Effector CD4-positive, alpha-beta T cell (primary cell): ENCODE measurements at regions not wholly inside any gene's neighbourhood (a gene's known extent, or its start where the extent isn't known, plus 50 kb on each side); places are given as distances from the start of the nearest gene placed in this dataset.

Source experiments
- DNase-seq: peaks from one replicate; pipeline ENCODE4 v3.0.0-alpha.2; 2020

DNA sequence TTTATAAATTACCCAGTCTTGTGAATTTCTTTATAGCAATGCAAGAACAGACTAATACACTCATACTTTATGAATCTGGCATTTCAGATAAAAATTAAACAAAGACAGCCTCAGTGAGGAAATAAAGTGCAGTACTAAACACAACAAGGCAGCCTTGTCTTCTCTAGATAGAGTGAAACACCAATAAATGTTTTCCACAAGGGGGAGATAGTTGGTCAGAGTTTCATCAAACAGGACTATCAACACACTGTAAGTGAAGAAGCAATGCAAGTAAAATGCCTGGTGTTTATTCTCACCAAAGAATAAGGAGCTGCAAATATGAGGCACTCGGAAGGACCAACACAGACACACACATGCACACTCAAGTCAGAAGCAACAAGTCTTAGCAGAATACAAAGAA, 62.8 kb downstream of the FAM9B start:
- no peak for DNase-seq

GRCh38 chrX:8969378-8969777, 64.5 kb downstream of the FAM9B start:
- no peak for DNase-seq

DNA sequence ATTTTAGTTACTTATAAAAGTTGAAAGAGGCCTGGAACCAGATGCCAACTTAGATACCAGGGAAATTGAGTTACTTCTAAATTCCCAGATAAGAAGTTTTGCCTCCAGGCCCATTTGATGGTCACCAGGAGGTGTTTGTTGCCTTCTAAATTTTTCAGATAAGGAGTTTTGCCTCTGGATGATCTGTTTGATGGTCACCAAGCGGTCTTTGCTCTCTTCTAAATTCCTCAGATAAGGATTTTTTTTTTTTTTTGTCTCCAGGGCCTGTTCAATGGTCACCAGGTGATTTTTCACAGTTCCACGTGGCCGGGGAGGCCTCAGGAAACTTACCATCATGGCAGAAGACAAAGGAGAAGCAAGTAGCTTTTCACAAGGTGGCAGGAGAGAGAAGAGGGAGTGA, 66.5 kb downstream of the FAM9B start:
- DNase-seq: no peak

DNA sequence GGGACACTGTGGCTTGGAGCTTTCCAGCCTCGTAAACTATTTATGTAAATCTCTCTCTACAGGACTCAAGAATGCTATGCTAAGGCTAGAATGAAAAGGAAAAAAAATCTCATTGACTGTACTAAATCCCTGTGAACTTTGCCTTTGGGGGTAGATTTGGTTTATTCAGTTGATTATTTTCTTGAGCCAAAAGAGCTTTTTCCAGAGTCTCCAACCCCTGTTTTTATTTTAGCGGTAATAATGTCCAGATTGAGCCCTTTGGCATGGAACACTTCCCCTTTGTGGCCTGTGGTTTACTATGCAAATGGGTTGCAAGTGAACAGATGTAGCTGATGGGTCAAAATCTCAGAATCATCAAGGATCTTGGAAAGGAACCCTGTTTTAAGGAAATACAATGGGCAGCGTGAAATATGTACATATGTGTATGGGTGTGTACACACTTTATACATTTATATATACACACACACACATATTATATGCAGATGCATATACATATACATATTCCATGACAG, 72.9 kb downstream of the FAM9B start:
- DNase-seq: no peak

GRCh38 chrX:8955511-8955910, 78.4 kb downstream of the FAM9B start:
- DNase-seq: no peak

DNA sequence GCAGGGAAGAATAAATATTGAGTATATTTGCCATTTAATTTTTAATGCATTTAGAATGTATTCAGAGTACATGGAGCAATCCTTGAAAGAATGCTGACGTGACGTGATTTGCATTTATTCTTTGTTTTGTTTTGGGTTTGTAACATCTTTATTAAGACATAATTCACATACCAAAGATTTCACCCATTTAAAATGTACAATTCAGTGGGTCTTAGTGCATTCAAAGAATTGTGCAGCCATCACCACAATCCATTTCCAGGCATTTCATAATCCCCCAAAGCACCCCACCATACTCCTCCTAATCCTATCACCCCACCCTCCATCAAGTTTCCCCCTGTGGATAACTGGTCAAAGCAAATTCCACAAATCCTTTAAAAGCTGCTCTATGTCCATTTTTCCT, 87.4 kb downstream of the FAM9B start:
- no peak for DNase-seq

DNA sequence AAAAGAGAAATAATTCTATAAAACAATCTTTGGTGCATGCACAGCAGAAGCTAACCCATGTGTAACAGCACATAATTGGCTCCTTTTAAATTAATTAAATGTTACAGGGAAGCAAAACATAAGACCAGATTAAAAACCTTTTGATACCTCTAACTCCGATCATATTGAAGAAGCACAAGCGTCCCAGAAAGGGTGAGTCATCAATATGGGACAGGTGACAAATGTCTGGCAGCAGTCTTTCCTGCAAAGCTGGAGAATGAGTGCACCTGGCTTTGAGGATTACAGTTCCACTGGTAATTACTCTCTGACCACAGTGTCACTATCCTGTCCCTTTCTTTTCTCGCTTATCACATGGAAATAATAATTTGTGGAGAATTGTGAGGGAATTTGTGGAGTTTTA, 94.6 kb downstream of the FAM9B start:
- no peak for DNase-seq

GRCh38 chrX:8927701-8928100, 106.2 kb downstream of the FAM9B start:
- no peak for DNase-seq

DNA sequence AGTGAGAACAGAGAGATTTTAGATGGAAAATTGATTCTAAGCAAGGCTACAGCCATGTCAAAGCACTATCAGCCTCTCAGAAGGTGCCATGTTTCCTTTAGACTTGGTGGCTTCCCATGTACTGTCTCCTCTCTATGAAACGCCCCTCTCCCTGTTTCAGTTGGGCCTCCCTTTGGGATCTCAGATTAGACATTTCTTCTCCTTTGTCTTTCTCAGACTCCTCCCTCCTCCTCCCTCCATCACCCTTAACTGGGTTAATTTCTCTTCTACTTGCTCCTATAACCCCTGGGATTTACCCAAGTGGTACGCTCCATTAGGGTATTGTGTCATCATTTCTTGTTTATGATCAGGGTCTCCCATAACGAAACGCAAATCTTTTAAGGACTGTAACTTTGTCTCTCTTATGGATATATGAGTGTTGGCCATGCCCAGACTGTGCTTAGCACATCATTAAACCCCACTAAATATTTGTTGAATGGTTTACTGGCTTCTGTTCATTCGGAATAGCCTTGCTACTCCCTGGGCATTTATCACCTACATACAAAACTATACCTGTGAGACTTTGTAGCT, 106.8 kb downstream of the FAM9B start:
- DNase-seq: no peak

- DNase-seq: no peak
These were observed 112.3 kb downstream of the FAM9B start for GRCh38 chrX:8921615-8922014.

DNA sequence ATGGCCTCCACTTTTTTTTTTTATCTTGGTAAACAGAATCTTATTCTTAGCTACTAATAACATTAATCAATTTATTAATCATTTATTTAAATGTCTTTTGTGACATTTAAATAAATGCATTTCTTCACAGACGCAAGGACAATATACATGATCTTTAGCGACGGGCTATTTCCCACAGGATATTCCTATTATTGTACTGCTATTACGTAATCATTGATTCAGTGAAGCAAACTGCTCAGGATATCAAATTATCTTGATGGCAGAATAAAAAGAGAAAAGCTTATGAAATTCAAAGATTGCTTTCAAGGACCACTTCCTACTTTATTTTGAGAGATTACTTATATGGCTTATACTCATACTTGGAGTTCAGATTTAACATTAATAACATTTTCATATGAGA, 114.1 kb downstream of the FAM9B start:
- DNase-seq: no peak

- DNase-seq: no peak
These were observed 115.5 kb upstream of the FAM9A start for GRCh38 chrX:8916697-8917096.

DNA sequence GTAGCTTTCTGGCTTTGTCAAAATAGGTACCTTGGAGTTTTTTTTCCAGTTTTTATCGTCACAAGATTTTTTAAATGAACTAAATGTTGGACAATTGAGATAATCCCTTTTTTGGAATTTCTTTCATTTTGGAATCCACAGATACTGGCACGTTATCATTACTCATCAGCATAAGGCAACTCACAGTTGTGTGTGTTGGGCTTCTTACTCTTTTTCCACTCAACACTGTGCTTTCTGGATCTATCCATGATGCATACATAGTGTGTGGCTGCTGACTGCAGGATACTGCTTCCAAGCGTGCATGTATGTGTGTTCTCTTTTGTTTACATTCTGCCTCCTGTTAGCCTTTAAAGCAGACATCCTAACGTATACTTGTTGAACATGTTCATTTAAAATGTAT, 113.5 kb upstream of the FAM9A start:
- DNase-seq: no peak

DNA sequence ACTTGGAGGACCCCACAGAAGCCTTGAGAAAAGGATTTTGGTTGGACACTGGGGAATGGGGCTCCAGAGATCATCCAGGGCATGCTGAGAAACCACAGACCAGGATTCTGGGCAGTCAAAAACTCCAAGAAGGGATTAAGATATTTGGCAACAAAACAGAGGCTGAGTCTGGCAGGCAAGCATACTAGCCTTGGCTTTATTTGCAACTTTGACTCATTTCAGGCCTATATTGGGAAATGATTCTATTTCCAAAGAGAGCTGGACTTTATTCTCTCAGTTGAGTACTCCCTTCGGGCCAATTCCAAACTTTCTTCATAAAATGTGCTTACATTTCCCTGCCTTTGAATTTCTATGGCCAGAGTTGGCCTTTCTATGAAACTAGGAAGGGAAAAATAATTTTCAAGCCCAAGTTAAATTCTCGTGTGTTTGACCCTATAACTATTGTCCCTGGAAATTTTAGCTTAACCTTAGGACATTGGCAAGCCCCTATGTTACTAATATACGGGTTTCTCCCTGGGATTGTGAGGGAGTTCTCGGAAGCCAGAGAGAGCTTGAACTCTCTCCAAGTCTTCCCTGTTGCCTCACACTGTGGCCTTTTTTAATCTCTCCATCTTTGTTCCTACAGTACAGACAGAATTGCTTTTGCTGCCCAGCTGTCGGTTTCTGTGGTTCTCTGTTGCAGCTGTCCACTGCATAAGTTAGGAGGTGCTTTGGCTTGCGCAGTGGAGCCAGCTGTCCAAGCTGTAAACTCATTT, 112.6 kb upstream of the FAM9A start:
- DNase-seq: no peak

- DNase-seq: no peak
These were observed 106.5 kb upstream of the FAM9A start for GRCh38 chrX:8907688-8908087.

DNA sequence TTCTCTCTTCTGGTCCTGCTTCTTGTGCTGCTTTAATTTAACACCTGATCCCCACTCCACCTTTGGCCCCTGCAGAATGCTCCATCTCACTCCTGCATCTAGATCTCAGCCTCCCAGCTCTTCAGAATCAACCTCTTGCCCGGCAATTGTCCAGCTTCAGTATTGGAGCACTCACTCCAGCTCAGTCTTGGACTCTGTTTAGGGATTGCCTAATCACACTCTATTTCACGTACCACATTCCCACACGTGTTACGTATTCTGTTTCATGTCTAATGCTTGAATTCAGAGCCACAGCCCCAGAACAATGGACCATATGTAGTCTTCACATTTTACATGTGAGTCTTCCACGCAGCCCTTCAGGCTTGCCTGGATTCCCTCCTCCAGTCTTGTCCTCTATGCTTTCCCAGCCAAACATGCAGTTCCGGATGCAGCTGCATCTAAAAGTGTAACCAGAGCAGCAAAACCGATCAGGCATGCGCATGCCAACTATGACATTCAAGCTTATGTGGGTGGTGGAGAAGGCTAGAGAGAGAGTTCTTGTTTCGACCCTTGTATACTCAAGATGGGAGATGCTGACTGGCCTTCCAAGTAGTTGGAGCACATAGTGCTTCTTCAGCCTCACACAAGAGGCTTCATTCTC, 105.2 kb upstream of the FAM9A start:
- DNase-seq: no peak

GRCh38 chrX:8897259-8897658, 96.1 kb upstream of the FAM9A start:
- DNase-seq: no peak

GRCh38 chrX:8890794-8891193, 89.6 kb upstream of the FAM9A start:
- DNase-seq: no peak

GRCh38 chrX:8887004-8887403, 85.8 kb upstream of the FAM9A start:
- DNase-seq: no peak

GRCh38 chrX:8879750-8880149, 78.6 kb upstream of the FAM9A start:
- peak; percentile 8 for DNase-seq

- no peak for DNase-seq
These were observed 72.8 kb upstream of the FAM9A start for GRCh38 chrX:8873956-8874355.

- no peak for DNase-seq
These were observed 71.9 kb upstream of the FAM9A start for GRCh38 chrX:8873102-8873501.

DNA sequence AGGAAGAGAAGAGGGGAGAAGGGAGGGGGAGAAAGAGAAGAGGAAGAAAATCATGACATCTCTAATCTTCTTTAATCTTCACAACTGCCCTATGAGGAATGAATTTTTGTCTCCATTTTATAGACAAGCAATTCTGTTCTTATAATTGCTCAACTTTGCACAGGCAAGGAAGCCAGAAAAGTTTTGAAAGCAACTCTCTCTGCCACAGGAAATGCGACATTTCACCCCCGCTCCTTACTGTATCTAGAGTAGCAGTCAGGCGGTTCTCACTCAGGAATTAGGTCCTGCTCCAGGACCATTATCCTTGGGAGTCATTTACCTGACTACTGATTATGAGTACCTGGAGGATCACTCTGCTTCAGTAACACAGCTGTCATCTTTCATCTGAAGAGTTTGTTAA, 69.2 kb upstream of the FAM9A start:
- DNase-seq: no peak

DNA sequence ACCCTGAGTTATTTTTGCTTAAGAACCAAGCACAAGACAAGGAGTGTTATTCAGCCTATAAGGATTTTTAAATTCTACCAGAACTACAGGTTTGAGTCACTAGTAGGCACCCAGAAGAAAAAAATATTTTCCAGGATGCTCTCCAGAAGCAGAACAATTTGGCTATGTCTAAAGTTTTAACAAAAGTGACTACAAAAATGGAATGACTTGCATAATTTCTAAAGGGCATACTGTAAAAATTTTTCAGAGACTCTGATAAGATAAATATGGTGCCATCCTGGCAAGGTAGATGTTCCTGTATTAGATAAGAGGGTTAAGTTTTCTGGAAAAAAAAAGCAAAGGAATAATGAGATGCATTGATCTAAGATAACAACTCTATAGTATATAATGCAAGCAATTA, 68.6 kb upstream of the FAM9A start:
- no peak for DNase-seq
